Neural cell (in vitro differentiated cells): ENCODE measurements at regions not wholly inside any gene's neighbourhood (a gene's known extent, or its start where the extent isn't known, plus 50 kb on each side); places are given as distances from the start of the nearest gene placed in this dataset.

Experiments
- H2AFZ ChIP-seq: fragments of 200-600, 300-800 bp; sonication (generic), shearing (Covaris generic); 2 replicates; pipeline ENCODE4 v1.6.0; 2014; ENCODE audit warnings: low read depth, mild to moderate bottlenecking, antibody characterized with exemption, low read length, moderate library complexity
- H3F3A ChIP-seq: fragments of 200-600 bp; shearing (Covaris generic); 2 replicates; pipeline ENCODE4 v1.6.1; 2016; ENCODE audit warnings: mild to moderate bottlenecking, moderate library complexity, mixed read lengths, antibody characterized with exemption, low read length; ENCODE audit not compliant: insufficient read depth, poor library complexity, severe bottlenecking
- H3K27ac ChIP-seq: fragments of 200-600, 300-800 bp; sonication (generic), shearing (Covaris generic); 2 replicates; pipeline ENCODE4 v1.5.1; 2014; ENCODE audit warnings: mild to moderate bottlenecking, low read length, moderate library complexity
- H3K27me3 ChIP-seq: fragments of 300-800, 200-600 bp; sonication (generic), shearing (Covaris generic); 2 replicates; pipeline ENCODE4 v1.6.0; 2014; ENCODE audit warnings: mild to moderate bottlenecking, low read depth, low read length, moderate library complexity; ENCODE audit not compliant: insufficient read depth
- H3K36me3 ChIP-seq: fragments of 300-800, 200-600 bp; sonication (generic), shearing (Covaris generic); 2 replicates; pipeline ENCODE4 v1.5.1; 2014; ENCODE audit warnings: mild to moderate bottlenecking, antibody characterized with exemption, low read length, moderate library complexity; ENCODE audit not compliant: insufficient read depth
- H3K4me2 ChIP-seq: fragments of 300-800, 200-600 bp; sonication (generic), shearing (Covaris generic); 2 replicates; pipeline ENCODE4 v1.6.0; 2014; ENCODE audit warnings: mild to moderate bottlenecking, low read length
- H3K4me3 ChIP-seq: fragments of 300-800, 200-600 bp; sonication (generic), shearing (Covaris generic); 2 replicates; pipeline ENCODE4 v1.5.1; 2014; ENCODE audit warnings: mild to moderate bottlenecking, low read length, moderate library complexity
- H3K79me2 ChIP-seq: fragments of 200-600 bp; shearing (Covaris generic); replicated peaks from 2 replicates; pipeline ENCODE4 v1.6.0; 2014; ENCODE audit warnings: mild to moderate bottlenecking, low read length, moderate library complexity; ENCODE audit not compliant: insufficient read depth
- H3K9ac ChIP-seq: fragments of 300-800, 200-600 bp; sonication (generic), shearing (Covaris generic); 2 replicates; pipeline ENCODE4 v1.6.1; 2016; ENCODE audit warnings: mild to moderate bottlenecking, low read length, mixed read lengths
- H3K9me2 ChIP-seq: fragments of 200-600 bp; shearing (Covaris generic); 2 replicates; pipeline ENCODE4 v1.6.1; 2016; ENCODE audit warnings: mild to moderate bottlenecking, low read length, mixed read lengths; ENCODE audit not compliant: insufficient read depth
- H3K9me3 ChIP-seq: fragments of 200-600, 300-800 bp; sonication (generic), shearing (Covaris generic); 2 replicates; pipeline ENCODE4 v1.6.1; 2016; ENCODE audit warnings: mild to moderate bottlenecking, mixed run types, low read length, moderate library complexity, mixed read lengths
- H4K20me1 ChIP-seq: fragments of 200-600 bp; shearing (Covaris generic); 2 replicates; pipeline ENCODE4 v1.6.1; 2016; ENCODE audit warnings: mild to moderate bottlenecking, mixed run types; ENCODE audit not compliant: insufficient read depth
- CTCF ChIP-seq: fragments of 450-650 bp; IDR thresholded peaks from 2 replicates; pipeline ENCODE4 v1.5.1; 2014; ENCODE audit warnings: antibody characterized with exemption, mild to moderate bottlenecking, moderate library complexity; ENCODE audit not compliant: poor library complexity, severe bottlenecking
- EP300 ChIP-seq: fragments of 450-650 bp; conservative IDR thresholded peaks from 2 replicates; pipeline ENCODE4 v1.6.1; 2014; ENCODE audit warnings: antibody characterized with exemption, mild to moderate bottlenecking, moderate library complexity; ENCODE audit not compliant: poor library complexity, severe bottlenecking
- EZH2 ChIP-seq: fragments of 200-600, 300-800 bp; shearing (Covaris generic), sonication (generic); IDR thresholded peaks from 2 replicates; pipeline ENCODE4 v1.6.1; 2014; ENCODE audit warnings: antibody characterized with exemption, low read length, borderline replicate concordance, mild to moderate bottlenecking; ENCODE audit not compliant: insufficient read depth, poor library complexity, severe bottlenecking
- MXI1 ChIP-seq: fragments of 450-650 bp; conservative IDR thresholded peaks from 2 replicates; pipeline ENCODE4 v1.6.1; 2014; ENCODE audit warnings: antibody characterized with exemption, mild to moderate bottlenecking; ENCODE audit not compliant: poor library complexity, severe bottlenecking
- POLR2AphosphoS5 ChIP-seq: IDR thresholded peaks from 2 replicates; pipeline ENCODE4 v1.6.1; 2012
- RAD21 ChIP-seq: fragments of 450-650 bp; conservative IDR thresholded peaks from 2 replicates; pipeline ENCODE4 v1.6.1; 2014; ENCODE audit warnings: antibody characterized with exemption, mild to moderate bottlenecking, moderate library complexity
- REST ChIP-seq: IDR thresholded peaks from 2 replicates; pipeline ENCODE4 v1.6.1; 2012; ENCODE audit warnings: borderline replicate concordance
- SMC3 ChIP-seq: fragments of 450-650 bp; conservative IDR thresholded peaks from 2 replicates; pipeline ENCODE4 v1.6.1; 2014; ENCODE audit warnings: antibody characterized with exemption, mild to moderate bottlenecking, moderate library complexity; ENCODE audit not compliant: poor library complexity
- TAF1 ChIP-seq: IDR thresholded peaks from 2 replicates; pipeline ENCODE4 v1.6.1; 2012; ENCODE audit warnings: low read depth

GRCh38 chr6:166775923-166776220, 148.8 kb upstream of the RPS6KA2 start:
- H3K27ac ChIP-seq = no peak overlapping the region
- H3F3A ChIP-seq = no peaks in the 10 kb centered on the region
- H3K27me3 ChIP-seq = no peaks in the 10 kb centered on the region
- TF ChIP-seq RAD21 (no peak), POLR2AphosphoS5 (no peak), REST (no peak), SMC3 (no peak), CTCF (no peak), EP300 (no peak), MXI1 (no peak), TAF1 (no peak), EZH2 (no peak)
- no peak overlapping the region for H3K4me3 ChIP-seq
- H4K20me1 ChIP-seq = no peaks in the 10 kb centered on the region
- H3K9me3 ChIP-seq = no peaks in the 10 kb centered on the region
- no peak overlapping the region for H2AFZ ChIP-seq
- H3K9ac ChIP-seq = no peak overlapping the region
- H3K4me2 ChIP-seq = no peak overlapping the region
- H3K36me3 ChIP-seq = no peaks in the 10 kb centered on the region
- H3K79me2 ChIP-seq = no peaks in the 10 kb centered on the region
- no peaks in the 10 kb centered on the region for H3K9me2 ChIP-seq

GRCh38 chr6:166775180-166775922, 148.3 kb upstream of the RPS6KA2 start:
- H3K79me2 ChIP-seq = no peaks in the 10 kb centered on the region
- H2AFZ ChIP-seq = no peak overlapping the region
- TF ChIP-seq REST (no peak), MXI1 (no peak), SMC3 (peak; percentile 90), TAF1 (no peak), EP300 (no peak), CTCF (peak; percentile 86), POLR2AphosphoS5 (no peak), RAD21 (peak; percentile 92), EZH2 (no peak)

More at GRCh38 chr6:166775180-166775922, 148.3 kb upstream of the RPS6KA2 start:
- no peak overlapping the region for H3K4me3 ChIP-seq
- no peaks in the 10 kb centered on the region for H4K20me1 ChIP-seq
- no peak overlapping the region for H3K9ac ChIP-seq
- H3K36me3 ChIP-seq = no peaks in the 10 kb centered on the region
- no peaks in the 10 kb centered on the region for H3F3A ChIP-seq
- H3K9me3 ChIP-seq = no peaks in the 10 kb centered on the region
- no peaks in the 10 kb centered on the region for H3K27me3 ChIP-seq
- H3K9me2 ChIP-seq = no peaks in the 10 kb centered on the region
- no peak overlapping the region for H3K4me2 ChIP-seq
- H3K27ac ChIP-seq = no peak overlapping the region
